ENCODE measurements at regions not wholly inside any gene's neighbourhood (a gene's known extent, or its start where the extent isn't known, plus 50 kb on each side); places are given as distances from the start of the nearest gene placed in this dataset.

GRCh38 chr3:168249550-168250414 lies 154.1 kb upstream of the GOLIM4 start:
- peak overlapping the region; percentile 29 to 74 for H3K27ac ChIP-seq (ENCODE audit: low read depth in 1 of 2, low read length in 1 of 2)
- 1% methylated on average over 77 to 89 of the region's 89 CpGs for WGBS, 2 donors
- H3K27me3 ChIP-seq (ENCODE audit: control insufficient read depth in 3 of 3, insufficient read depth in 3 of 3, low read length in 2 of 3): no peaks in the 10 kb centered on the region

GRCh38 chr3:168249205-168249549 lies 153.5 kb upstream of the GOLIM4 start:
- ATAC-seq (ENCODE audit: insufficient read depth, low FRiP score) (peak; percentile 1), DNase-seq (peak in 1 of 3 donors; percentile 93)
- peak overlapping the region; percentile 26 to 89 for H3K9ac ChIP-seq (ENCODE audit: insufficient read depth in 1 of 2, low read length in 2 of 2)
- H3K9me3 ChIP-seq (ENCODE audit: control insufficient read depth in 4 of 4, insufficient read depth in 3 of 4, low read length in 3 of 4): peaks cover 0 to under 1% (median 0%) of the 10 kb centered on the region in 4 donors
- no peak for TF ChIP-seq CTCF (IDR thresholded peaks at IDR 0.05; ENCODE audit: control extremely low read depth, extremely low read depth)
- H3K36me3 ChIP-seq (ENCODE audit: control insufficient read depth in 4 of 4, insufficient read depth in 4 of 4, low read length in 4 of 4): no peaks in the 10 kb centered on the region
- no peak overlapping the region for H3K27ac ChIP-seq (ENCODE audit: low read depth in 1 of 2, low read length in 1 of 2)
- H3K4me1 ChIP-seq (ENCODE audit: control insufficient read depth in 5 of 5, insufficient read depth in 5 of 5, low read length in 5 of 5): peaks cover 0 to 16% (median 0%) of the 10 kb centered on the region in 5 donors
- H3K27me3 ChIP-seq (ENCODE audit: control insufficient read depth in 3 of 3, insufficient read depth in 3 of 3, low read length in 2 of 3): no peaks in the 10 kb centered on the region
- H3K4me3 ChIP-seq: peak overlapping the region; percentile 56
- WGBS, 2 donors: 0 to 1% methylated on average over 15 to 16 of the region's 16 CpGs

More at GRCh38 chr3:168249550-168250414, 154.1 kb upstream of the GOLIM4 start:
- no peak for TF ChIP-seq CTCF (IDR thresholded peaks at IDR 0.05; ENCODE audit: control extremely low read depth, extremely low read depth)
- Histone ChIP-seq H3K4me1 (ENCODE audit: control insufficient read depth in 5 of 5, insufficient read depth in 5 of 5, low read length in 5 of 5) (peaks cover 0 to 16% (median 0%) of the 10 kb centered on the region in 5 donors), H3K36me3 (ENCODE audit: control insufficient read depth in 4 of 4, insufficient read depth in 4 of 4, low read length in 4 of 4) (no peaks in the 10 kb centered on the region), H3K9me3 (ENCODE audit: control insufficient read depth in 4 of 4, insufficient read depth in 3 of 4, low read length in 3 of 4) (peaks cover 0 to 2% (median 0%) of the 10 kb centered on the region in 4 donors), H3K9ac (ENCODE audit: insufficient read depth in 1 of 2, low read length in 2 of 2) (peak overlapping the region; percentile 59 to 71), H3K4me3 (peak overlapping the region; percentile 56)
- peak; percentile 89 to 94 (median 93) for DNase-seq
- peak; percentile 90 for ATAC-seq (ENCODE audit: insufficient read depth, low FRiP score)

- Histone ChIP-seq H3K9me3 (ENCODE audit: control insufficient read depth in 4 of 4, insufficient read depth in 3 of 4, low read length in 3 of 4) (no peaks in the 10 kb centered on the region), H3K27ac (ENCODE audit: low read depth in 1 of 2, low read length in 1 of 2) (no peak overlapping the region), H3K4me3 (peak overlapping the region; percentile 56), H3K36me3 (ENCODE audit: control insufficient read depth in 4 of 4, insufficient read depth in 4 of 4, low read length in 4 of 4) (no peaks in the 10 kb centered on the region), H3K9ac (ENCODE audit: insufficient read depth in 1 of 2, low read length in 2 of 2) (peak overlapping the region; percentile 26 to 89), H3K4me1 (ENCODE audit: control insufficient read depth in 5 of 5, insufficient read depth in 5 of 5, low read length in 5 of 5) (peaks cover 0 to 16% (median 0%) of the 10 kb centered on the region in 5 donors), H3K27me3 (ENCODE audit: control insufficient read depth in 3 of 3, insufficient read depth in 3 of 3, low read length in 2 of 3) (no peaks in the 10 kb centered on the region)
- WGBS, 2 donors: 1% methylated on average over 27 of the region's 27 CpGs
- DNase-seq (peak; percentile 75 to 83 (median 82)), ATAC-seq (ENCODE audit: insufficient read depth, low FRiP score) (peak; percentile 25)
- no peak for TF ChIP-seq CTCF (IDR thresholded peaks at IDR 0.05; ENCODE audit: control extremely low read depth, extremely low read depth)
These were observed 152.9 kb upstream of the GOLIM4 start for GRCh38 chr3:168248383-168249204.
